NCI-H345 (cell line): ENCODE measurements at regions not wholly inside any gene's neighbourhood (a gene's known extent, or its start where the extent isn't known, plus 50 kb on each side); places are given as distances from the start of the nearest gene placed in this dataset.

Experiments used
- DNase-seq: peaks from one replicate; lab custom pipeline; 2025; lab: John Stamatoyannopoulos, UW

DNA sequence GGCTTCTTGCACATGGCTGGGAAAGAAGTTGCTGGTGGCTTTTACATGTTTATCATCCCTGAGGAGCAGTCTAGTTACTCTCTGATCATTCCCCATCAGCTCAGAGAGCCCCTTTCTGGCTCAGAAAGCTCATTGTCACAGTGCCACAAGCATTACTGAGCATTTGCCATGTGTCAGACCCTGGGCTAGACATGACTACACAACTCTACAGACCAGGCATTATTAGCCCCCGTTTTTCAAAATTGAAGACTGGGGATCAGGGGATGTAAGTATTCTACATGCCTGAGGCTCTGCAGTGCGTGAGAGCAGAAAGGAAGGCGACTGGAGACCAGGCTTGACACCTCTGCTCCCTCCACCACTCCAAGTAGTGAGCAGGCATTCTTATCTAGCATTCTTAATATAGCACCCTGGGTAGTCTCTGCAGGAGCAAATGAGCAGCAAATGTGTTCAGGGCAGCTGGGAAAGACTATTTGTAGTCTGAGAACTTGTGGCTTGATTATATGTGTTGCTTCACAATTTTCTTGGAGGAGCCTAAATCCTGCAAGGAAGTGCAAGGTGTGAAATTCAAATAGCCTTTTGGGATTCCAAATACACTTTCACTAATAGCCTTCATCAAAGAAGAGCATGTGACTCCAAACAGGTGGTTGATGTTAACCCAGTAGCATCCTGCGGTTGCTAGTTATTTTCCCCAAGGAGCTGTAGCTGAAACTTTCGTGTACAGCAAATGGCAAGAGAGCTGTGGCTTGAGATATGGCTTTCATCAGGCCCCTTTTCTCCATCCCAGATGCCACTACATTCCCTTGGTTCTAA is 143.2 kb downstream of the DDX1 start:
- no peak for DNase-seq

- no peak for DNase-seq
Measured at GRCh38 chr2:15735484-15736326, 144.0 kb downstream of the DDX1 start.

- no peak for DNase-seq
Measured at GRCh38 chr2:15736396-15737180, 144.9 kb downstream of the DDX1 start.

DNA sequence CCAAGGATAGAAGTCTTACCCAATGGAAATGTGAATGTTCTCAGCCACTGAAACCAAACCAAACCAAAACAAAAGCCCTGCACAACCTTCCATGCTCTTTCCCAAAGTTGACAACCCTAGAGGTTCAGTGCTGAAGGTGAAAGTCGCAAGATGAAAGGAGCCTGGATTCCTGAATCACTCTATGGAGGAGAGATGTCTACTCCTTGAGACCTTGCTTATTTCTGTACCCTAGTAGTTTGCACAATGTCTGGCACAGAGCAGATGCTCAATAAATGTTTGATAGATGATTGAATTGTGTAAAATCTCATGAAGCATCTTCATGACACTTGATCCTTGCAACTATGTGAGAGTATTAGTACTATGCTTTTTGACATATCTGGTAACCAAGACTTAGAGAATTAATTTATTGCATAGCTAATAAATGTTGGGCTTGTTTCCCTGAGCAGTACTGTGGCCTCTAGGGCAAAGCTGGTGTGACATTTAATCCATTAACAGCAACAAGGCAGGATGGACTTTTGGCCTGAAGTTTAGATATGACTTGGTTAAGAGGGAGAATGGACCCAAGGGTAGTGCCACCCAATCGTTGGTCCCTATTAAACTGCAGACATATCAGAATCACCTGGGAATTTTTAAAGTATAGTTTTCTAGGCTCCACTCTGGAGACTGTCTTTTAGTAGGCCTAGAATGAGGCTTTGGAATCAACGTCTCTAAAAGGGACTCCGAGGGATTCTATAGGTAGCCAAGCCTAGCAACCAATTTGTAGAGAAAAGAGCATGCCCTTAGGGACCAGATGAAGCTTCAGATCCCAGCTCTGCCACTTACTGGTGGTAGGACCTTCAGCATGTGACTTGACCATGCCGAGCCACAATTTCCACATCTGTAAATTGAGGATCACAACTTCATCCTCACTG is 145.9 kb downstream of the DDX1 start:
- no peak for DNase-seq

DNA sequence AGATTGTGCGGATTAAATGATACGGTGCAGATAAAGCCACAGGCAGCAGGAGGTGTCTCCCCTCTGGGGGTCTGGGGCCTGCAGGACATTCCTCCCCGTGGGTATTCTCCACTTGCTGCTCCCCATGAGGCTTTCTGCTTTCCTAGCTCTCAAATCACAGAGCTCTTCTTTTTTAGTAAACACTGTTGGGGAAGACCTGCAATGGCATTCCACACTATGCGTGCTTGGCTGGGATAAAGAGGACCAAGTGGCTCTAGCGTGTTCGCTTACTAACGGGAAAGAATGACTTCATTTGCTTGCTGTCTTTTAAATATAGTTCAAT is 146.5 kb downstream of the DDX1 start:
- DNase-seq = no peak

DNA sequence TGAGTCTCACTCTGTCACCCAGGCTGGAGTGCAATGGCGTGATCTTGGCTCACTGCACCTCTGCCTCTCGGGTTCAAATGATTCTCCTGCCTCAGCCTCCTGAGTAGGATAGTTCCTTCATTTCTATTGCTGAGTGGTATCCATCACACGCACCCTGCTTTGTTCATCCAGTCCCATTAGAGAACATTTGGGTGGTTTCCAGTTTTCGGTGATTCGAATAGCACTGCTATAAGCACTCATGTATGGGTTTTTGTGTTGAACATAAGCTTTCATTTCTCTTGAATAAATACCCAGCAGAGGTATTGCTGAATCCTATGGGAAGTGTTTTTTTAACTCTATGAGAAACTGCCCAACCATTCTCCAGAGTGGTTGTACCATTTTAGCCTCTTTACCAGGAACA is 147.3 kb downstream of the DDX1 start:
- DNase-seq = no peak

DNA sequence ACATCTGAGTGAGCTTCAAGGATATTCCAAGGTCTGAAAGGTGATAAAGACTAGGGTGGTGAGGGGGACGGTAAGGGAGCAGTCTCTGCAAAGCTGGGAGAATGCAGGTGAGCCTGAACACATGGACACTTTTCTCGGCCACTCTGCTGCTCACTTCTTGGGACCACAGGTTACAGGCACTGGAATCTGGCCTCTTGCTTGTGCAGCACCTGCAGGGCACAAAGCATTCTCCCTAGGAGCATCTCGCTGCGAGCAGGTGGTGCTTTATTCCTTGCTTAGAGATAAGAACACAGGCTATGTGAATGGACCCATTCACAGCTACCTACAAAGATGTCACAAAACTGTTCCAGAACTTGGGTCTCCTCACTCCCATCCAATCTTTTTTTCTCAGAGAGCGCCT is 153.2 kb downstream of the DDX1 start:
- DNase-seq = no peak

DNA sequence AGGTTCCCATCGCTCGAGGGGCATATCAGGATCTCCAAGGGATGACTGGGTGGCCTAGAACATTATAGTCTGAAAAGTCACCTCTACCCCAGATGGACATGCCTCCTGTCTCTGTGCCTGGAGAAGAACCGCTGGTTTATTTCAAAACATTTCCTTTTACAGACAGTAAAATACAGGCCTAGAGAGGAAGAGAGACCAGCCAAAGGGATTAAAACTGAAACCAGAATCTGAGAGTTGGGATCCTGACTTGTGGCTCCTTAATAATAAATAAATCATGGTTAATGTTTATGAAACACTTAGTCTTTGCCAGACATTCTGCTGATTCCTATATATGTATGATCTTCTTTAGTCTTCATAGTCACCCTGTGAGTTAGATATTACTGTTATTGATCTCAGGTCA is 153.7 kb downstream of the DDX1 start:
- no peak for DNase-seq

GRCh38 chr2:15745907-15746702 is 154.4 kb downstream of the DDX1 start:
- DNase-seq = no peak

DNA sequence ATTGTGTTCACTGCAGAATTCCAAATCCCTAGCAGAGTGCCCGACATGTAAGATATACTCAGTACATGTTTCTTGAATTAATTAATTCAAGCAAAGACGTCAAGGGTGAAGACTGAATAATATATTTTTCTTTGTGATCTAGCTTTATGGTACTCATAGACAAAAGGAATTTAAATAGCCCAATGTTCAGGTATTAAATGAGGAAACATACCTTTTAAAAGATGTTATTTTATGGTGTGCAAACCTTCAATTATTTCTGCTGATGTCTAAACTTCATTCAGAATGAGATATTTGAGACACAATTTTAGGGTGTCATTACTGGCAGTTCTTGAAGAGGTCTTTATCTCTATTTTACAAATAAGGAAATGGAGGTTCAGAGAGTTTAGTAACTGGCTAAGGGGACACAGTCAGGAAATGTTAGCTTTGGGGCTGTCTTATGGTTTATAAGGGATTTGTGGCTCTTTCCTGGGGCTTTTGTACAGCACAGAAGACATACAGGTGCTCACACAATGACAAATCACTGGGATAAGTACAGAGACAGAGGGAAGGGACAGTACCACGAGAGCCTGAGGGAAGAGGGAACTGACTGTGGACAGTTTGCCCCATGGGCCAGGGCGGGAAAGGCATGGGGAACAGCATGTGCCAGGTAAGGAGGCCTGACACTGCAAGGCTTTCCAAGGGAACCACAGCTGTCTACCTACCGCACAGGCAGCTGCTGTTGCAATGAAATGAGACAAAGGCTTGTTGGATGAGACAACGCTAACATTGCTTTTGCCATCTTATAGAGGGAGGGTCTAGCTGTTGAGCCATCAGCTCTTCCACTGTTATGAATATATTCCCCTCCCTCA is 155.3 kb downstream of the DDX1 start:
- no peak for DNase-seq

- DNase-seq = no peak
Measured at GRCh38 chr2:15747603-15748471, 156.2 kb downstream of the DDX1 start.

GRCh38 chr2:15748736-15749323 is 157.2 kb downstream of the DDX1 start:
- DNase-seq = no peak

GRCh38 chr2:15749460-15750432 is 158.1 kb downstream of the DDX1 start:
- DNase-seq = no peak

DNA sequence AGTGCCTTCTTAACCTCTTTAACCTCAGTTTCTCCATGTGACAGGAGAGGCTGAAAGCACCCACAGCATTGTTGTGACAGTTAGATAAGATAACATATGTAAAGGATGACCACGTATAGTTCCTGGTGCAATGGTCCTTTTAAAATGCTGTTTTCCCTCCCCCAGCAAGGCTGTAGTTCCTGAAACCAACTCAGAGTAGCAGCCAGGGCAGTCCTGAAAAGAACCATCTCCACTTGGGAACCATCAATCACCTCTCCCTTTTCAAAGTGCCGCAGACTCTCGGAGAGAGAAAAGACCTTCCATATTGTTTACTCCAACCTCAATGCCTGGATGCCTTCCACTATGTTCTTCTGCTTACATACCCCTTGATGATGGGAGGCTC is 158.8 kb downstream of the DDX1 start:
- DNase-seq = no peak

DNA sequence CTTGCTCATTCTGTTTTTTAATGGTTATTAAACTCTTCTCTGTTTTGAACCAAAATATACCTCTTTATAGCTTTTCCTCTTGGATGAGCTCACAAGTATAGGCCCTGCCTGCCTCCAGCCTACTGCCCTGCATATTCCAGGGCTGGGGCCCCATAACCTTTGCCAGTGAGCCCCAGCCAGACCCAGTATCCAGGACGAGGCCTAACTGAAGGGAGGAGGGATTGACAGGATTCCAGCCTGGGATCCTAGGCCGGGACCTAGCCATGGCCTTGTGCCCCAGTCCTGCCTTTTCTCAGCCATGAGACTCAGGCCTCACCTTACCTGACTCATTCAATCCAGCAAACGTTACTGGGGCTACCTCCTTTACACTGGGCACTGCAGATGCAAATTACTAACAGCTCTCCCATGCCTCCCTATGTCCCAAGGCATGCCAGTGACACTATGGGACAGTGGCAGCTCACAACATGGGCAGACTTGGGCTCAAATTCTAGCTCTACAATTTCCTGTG is 159.2 kb downstream of the DDX1 start:
- no peak for DNase-seq

- no peak for DNase-seq
Measured at GRCh38 chr2:15751477-15751876, 159.8 kb downstream of the DDX1 start.
